ENCODE measurements at regions not wholly inside any gene's neighbourhood (a gene's known extent, or its start where the extent isn't known, plus 50 kb on each side); places are given as distances from the start of the nearest gene placed in this dataset.

DNA sequence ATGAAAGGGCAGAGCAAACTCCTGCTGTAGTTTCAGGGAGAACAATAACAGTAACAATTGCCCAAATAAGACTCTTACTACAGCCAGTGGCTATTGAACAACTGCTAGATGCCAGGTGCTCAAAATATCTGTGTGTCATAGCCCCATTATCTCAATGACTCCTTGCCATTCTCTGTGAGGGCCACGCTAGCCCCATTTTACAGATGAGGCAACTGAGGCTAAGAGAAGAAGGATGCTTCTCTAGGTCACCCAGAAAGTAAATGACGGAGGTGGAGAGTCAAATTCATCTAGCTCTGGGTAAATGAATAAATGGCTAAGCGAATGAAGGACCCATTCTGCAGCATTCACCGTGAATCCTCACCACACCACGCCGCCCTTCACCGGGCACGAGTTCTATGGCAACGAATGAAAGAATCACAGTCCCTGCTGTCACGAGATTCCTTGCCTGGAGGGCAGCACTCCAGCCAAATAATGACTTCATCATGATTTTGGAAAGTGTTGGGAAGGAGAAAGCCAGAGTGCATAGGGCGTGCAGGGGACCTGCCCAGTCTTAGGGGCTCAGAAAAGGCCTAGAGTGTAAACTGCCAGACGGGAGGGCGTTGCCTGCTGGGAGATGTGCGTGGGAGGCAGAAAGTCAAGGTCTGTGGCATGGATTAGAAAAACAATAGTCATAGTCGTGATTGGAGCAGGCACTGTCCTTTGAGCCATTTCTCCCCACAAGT, 147.2 kb downstream of the C9orf50 start:
- Histone ChIP-seq H3K9me3 (replicated peaks; ENCODE audit: control insufficient read depth, low read depth, low read length) (peaks cover 8% of the 10 kb centered on the region), H3K36me3 (ENCODE audit: control insufficient read depth, insufficient read depth, low read length) (no peaks in the 10 kb centered on the region), H3K27me3 (ENCODE audit: control insufficient read depth, insufficient read depth, low read length) (no peaks in the 10 kb centered on the region), H3K4me1 (ENCODE audit: control insufficient read depth, insufficient read depth, low read length) (peaks cover 22% of the 10 kb centered on the region), H3K27ac (ENCODE audit: low read length) (peak overlapping the region; percentile 38), H3K4me3 (ENCODE audit: low read length) (no peak overlapping the region)
- peak; percentile 80 for DNase-seq
- 20% methylated on average over 1 of the region's 15 CpGs for WGBS (ENCODE audit: insufficient coverage)

DNA sequence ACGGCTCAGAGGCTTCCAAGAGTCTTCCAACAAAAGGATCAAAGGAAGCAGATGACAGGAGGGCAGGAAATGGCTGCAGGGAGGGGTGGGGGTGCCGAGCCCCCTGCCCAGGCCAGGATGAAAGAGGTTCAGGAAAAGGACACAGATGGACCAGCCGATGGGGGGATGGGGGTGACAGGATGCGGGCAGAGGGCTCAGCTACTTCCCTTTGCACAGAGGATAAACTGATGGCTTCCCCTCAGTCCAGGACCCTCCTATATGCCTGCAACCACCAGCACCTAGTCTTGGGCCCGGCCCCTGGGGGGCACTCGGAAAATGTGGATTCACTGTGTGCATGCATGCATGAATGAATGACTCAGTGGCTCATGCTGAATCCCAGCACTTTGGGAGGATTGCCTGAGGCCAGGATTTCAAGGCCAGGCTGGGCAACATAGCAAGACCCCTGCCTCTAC, 148.2 kb downstream of the C9orf50 start:
- Histone ChIP-seq H3K9me3 (replicated peaks; ENCODE audit: control insufficient read depth, low read depth, low read length) (peaks cover 8% of the 10 kb centered on the region), H3K4me3 (ENCODE audit: low read length) (no peak overlapping the region), H3K27me3 (ENCODE audit: control insufficient read depth, insufficient read depth, low read length) (no peaks in the 10 kb centered on the region), H3K36me3 (ENCODE audit: control insufficient read depth, insufficient read depth, low read length) (no peaks in the 10 kb centered on the region), H3K4me1 (ENCODE audit: control insufficient read depth, insufficient read depth, low read length) (peaks cover 19% of the 10 kb centered on the region), H3K27ac (ENCODE audit: low read length) (no peak overlapping the region)
- 65% methylated on average over 4 of the region's 6 CpGs for WGBS (ENCODE audit: insufficient coverage)
- DNase-seq: no peak

- peaks cover 8% of the 10 kb centered on the region for H3K9me3 ChIP-seq (replicated peaks; ENCODE audit: control insufficient read depth, low read depth, low read length)
- no peak for DNase-seq
- WGBS (ENCODE audit: insufficient coverage): 77% methylated on average over 2 of the region's 5 CpGs
- no peak overlapping the region for H3K27ac ChIP-seq (ENCODE audit: low read length)
- peaks cover 15% of the 10 kb centered on the region for H3K4me1 ChIP-seq (ENCODE audit: control insufficient read depth, insufficient read depth, low read length)
- no peaks in the 10 kb centered on the region for H3K36me3 ChIP-seq (ENCODE audit: control insufficient read depth, insufficient read depth, low read length)
- H3K4me3 ChIP-seq (ENCODE audit: low read length): no peak overlapping the region
- no peaks in the 10 kb centered on the region for H3K27me3 ChIP-seq (ENCODE audit: control insufficient read depth, insufficient read depth, low read length)
Observed at GRCh38 chr9:129471201-129472019, 149.5 kb downstream of the C9orf50 start.

DNA sequence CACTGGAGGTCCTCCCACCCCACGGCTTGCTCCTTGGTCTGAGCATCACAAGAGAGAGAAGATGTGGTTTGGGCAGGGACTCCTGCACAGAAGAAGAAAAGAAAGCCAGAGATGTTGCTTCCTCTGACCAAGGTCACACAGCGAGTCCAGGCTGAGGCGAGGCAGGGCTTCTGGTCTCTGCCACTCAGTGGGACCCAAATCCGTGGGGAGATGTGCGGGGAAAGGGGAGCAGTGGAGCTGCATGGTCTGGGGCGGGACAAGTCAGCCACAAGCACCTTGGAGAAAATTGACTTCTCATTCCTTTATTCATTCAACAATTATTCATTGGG, 150.9 kb downstream of the C9orf50 start:
- H3K36me3 ChIP-seq (ENCODE audit: control insufficient read depth, insufficient read depth, low read length): no peaks in the 10 kb centered on the region
- no peak overlapping the region for H3K27ac ChIP-seq (ENCODE audit: low read length)
- DNase-seq: no peak
- H3K4me1 ChIP-seq (ENCODE audit: control insufficient read depth, insufficient read depth, low read length): peaks cover 26% of the 10 kb centered on the region
- no peak overlapping the region for H3K4me3 ChIP-seq (ENCODE audit: low read length)
- 79% methylated on average over 3 of the region's 6 CpGs for WGBS (ENCODE audit: insufficient coverage)
- H3K27me3 ChIP-seq (ENCODE audit: control insufficient read depth, insufficient read depth, low read length): no peaks in the 10 kb centered on the region
- H3K9me3 ChIP-seq (replicated peaks; ENCODE audit: control insufficient read depth, low read depth, low read length): peaks cover 4% of the 10 kb centered on the region

GRCh38 chr9:129469188-129469987, 151.5 kb downstream of the C9orf50 start:
- 46% methylated on average over 10 of the region's 20 CpGs for WGBS (ENCODE audit: insufficient coverage)
- Histone ChIP-seq H3K9me3 (replicated peaks; ENCODE audit: control insufficient read depth, low read depth, low read length) (no peaks in the 10 kb centered on the region), H3K27me3 (ENCODE audit: control insufficient read depth, insufficient read depth, low read length) (no peaks in the 10 kb centered on the region), H3K36me3 (ENCODE audit: control insufficient read depth, insufficient read depth, low read length) (no peaks in the 10 kb centered on the region), H3K4me1 (ENCODE audit: control insufficient read depth, insufficient read depth, low read length) (peaks cover 31% of the 10 kb centered on the region), H3K27ac (ENCODE audit: low read length) (no peak overlapping the region), H3K4me3 (ENCODE audit: low read length) (no peak overlapping the region)
- no peak for DNase-seq

DNA sequence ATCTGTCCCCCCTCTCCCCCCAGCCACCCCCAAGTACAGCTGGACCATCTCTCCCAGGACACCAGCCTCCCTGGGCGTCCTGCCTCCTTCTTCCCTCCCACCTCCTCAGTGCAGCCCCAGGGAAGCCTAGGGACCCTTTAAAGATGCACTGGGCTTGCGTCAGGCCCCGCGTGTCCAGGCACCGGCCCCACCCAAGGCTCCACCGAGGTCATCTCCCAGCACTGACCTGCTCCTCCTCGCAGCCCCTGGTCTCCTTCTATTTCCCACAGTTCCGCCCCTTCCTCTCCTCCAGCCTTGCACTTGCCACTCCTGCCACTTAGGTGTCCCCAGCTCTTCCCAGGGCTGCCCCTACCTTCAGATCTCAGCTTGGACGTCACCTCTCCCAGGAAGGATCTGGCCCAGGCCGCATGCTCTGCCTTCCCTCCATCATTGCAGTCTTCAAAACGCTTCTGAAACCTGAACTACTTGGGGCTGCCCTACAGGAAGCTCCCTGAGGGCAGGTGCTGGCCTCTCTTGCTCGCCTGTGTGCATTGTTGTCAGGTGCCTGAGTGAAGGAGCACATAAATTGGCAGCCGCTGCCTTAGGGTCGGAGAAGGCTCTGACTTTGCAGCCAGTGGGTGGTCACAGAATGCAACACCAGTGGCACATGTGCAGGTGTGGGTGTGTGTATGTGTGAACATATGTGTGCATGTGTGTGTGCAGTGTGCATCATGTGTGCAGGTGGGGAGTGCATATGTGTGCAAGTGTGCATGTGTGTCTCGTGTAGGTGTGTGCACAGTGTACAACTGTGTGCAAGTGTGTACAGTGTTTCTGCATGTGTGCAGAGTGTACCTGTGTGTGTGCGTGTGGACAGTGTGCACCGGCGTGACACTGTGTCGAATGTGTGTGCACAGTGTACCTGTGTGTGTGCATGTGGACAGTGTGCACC, 152.9 kb downstream of the C9orf50 start:
- WGBS (ENCODE audit: insufficient coverage): 71% methylated on average over 12 of the region's 19 CpGs
- H3K4me3 ChIP-seq (ENCODE audit: low read length): no peak overlapping the region
- H3K9me3 ChIP-seq (replicated peaks; ENCODE audit: control insufficient read depth, low read depth, low read length): no peaks in the 10 kb centered on the region
- H3K36me3 ChIP-seq (ENCODE audit: control insufficient read depth, insufficient read depth, low read length): no peaks in the 10 kb centered on the region
- no peaks in the 10 kb centered on the region for H3K27me3 ChIP-seq (ENCODE audit: control insufficient read depth, insufficient read depth, low read length)
- peaks cover 24% of the 10 kb centered on the region for H3K4me1 ChIP-seq (ENCODE audit: control insufficient read depth, insufficient read depth, low read length)
- no peak overlapping the region for H3K27ac ChIP-seq (ENCODE audit: low read length)
- no peak for DNase-seq

DNA sequence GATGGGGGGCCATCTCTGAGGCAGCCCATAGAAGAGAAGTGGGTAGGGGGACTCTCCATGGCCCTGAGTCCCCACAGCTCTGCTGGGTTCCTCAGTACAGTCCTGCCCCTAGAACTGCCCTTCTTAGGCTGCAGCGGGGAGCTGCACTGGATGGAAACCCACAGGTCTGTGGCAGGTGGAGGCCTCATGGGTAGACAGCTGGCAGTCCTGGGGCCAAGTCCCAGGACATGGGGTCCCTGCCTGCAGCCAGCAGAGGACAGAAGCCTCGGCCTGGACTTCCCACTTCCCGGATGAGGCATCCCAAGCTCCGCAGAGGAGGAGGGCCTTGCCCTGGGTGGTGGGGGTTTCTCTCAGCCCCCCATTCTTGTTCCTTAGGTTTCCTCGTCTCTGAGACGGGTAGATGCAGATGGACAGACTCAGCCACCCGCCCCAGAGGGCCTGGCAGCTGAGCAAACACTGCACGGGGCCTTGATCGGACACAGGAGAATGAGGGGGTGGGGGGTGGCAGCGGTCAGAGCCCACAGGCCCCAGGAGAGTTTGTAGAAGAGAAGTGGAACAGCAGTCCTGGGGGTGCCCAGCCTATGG, 153.8 kb downstream of the C9orf50 start:
- Histone ChIP-seq H3K27ac (ENCODE audit: low read length) (no peak overlapping the region), H3K36me3 (ENCODE audit: control insufficient read depth, insufficient read depth, low read length) (no peaks in the 10 kb centered on the region), H3K4me3 (ENCODE audit: low read length) (no peak overlapping the region), H3K4me1 (ENCODE audit: control insufficient read depth, insufficient read depth, low read length) (peaks cover 23% of the 10 kb centered on the region), H3K9me3 (replicated peaks; ENCODE audit: control insufficient read depth, low read depth, low read length) (no peaks in the 10 kb centered on the region), H3K27me3 (ENCODE audit: control insufficient read depth, insufficient read depth, low read length) (no peaks in the 10 kb centered on the region)
- DNase-seq: no peak
- WGBS (ENCODE audit: insufficient coverage): 74% methylated on average over 7 of the region's 10 CpGs

DNA sequence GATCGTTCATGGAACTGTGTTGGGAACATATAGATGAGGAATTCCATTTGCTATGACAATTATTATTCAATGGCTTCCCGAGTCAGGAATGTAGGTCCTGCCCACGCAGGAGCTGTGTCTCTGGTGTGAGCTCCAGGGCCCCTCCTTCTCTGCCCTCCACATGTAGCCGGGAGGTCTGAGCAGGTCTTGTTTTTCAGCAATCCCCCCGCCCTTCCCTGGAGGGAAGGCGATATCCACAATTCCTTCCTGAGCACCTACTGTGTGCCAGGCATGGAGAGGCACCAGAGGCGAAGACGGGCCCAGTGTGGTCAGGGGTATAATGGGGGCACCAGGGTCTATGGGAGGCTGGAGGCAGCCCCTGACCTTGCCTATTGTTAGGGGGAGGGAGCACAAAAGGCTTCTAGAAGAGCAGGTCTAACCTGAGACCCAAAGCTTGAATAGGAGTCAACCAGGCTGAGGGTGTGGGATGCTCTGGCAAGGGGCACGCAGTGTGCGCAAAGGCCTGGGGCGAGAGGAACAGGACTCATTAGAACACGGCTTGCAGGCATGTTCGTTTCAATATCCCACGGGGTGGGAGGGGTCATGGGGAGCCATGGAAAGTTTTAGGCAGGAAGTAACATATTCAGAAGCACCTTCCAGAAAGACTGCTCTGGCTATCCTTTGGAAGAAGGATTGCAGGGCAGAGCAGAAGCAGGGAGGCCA, 154.9 kb downstream of the C9orf50 start:
- 77% methylated on average over 8 of the region's 14 CpGs for WGBS (ENCODE audit: insufficient coverage)
- no peaks in the 10 kb centered on the region for H3K27me3 ChIP-seq (ENCODE audit: control insufficient read depth, insufficient read depth, low read length)
- no peak for DNase-seq
- H3K27ac ChIP-seq (ENCODE audit: low read length): no peak overlapping the region
- H3K4me1 ChIP-seq (ENCODE audit: control insufficient read depth, insufficient read depth, low read length): peaks cover 31% of the 10 kb centered on the region
- no peaks in the 10 kb centered on the region for H3K36me3 ChIP-seq (ENCODE audit: control insufficient read depth, insufficient read depth, low read length)
- no peaks in the 10 kb centered on the region for H3K9me3 ChIP-seq (replicated peaks; ENCODE audit: control insufficient read depth, low read depth, low read length)
- H3K4me3 ChIP-seq (ENCODE audit: low read length): no peak overlapping the region
